BE2C (cell line): ENCODE measurements at regions not wholly inside any gene's neighbourhood (a gene's known extent, or its start where the extent isn't known, plus 50 kb on each side); places are given as distances from the start of the nearest gene placed in this dataset.
A peak's percentile ranks its signal among the peaks of the same experiment; 100 is the strongest.

Experiments
- DNase-seq: peaks from one replicate; pipeline ENCODE4 v3.0.0-alpha.2; 2020
- H3K27me3 ChIP-seq: fragments of 250-450 bp; sonication (Bioruptor Pico); 2 replicates; pipeline ENCODE4 v1.5.1; 2020; ENCODE audit warnings: mild to moderate bottlenecking
- H3K36me3 ChIP-seq: fragments of 250-450 bp; sonication (Bioruptor Pico); 2 replicates; pipeline ENCODE4 v1.5.1; 2020; ENCODE audit warnings: mild to moderate bottlenecking
- H3K4me1 ChIP-seq: fragments of 250-450 bp; sonication (Bioruptor Pico); 2 replicates; pipeline ENCODE4 v1.5.1; 2020
- H3K4me3 ChIP-seq: 2 replicates; pipeline ENCODE4 v1.5.1; 2011; ENCODE audit warnings: low read depth, low read length
- H3K9me3 ChIP-seq: fragments of 250-450 bp; sonication (Bioruptor Pico); 2 replicates; pipeline ENCODE4 v1.5.1; 2020
- CTCF ChIP-seq: IDR thresholded peaks from 2 replicates; pipeline ENCODE4 v1.5.1; 2012; ENCODE audit warnings: mild to moderate bottlenecking, low read depth, low read length

GRCh38 chr2:19774805-19775176, 127.0 kb downstream of the TTC32 start:
- Histone ChIP-seq H3K36me3 (no peaks in the 10 kb centered on the region), H3K27me3 (no peaks in the 10 kb centered on the region), H3K9me3 (no peaks in the 10 kb centered on the region), H3K4me1 (no peaks in the 10 kb centered on the region), H3K4me3 (no peak overlapping the region)
- no peak for TF ChIP-seq CTCF
- DNase-seq, result no peak

DNA sequence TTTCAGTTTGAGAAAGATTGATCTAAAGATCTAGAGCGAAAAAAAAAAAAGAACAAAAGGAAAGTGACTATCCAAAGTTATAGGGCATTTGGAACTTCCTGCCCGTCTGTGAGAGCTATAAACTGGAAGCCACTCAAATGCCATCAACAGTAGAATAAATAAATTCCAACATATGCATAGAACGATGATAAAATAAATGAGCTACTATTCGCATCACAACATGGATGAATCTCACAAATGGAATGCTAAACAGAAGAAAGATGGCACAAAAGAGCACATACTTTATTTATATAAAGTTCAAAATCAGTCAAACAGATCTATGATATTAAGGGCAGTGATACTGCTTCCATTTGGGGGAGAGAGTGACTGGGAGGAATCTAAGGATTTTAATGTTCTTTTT, 128.8 kb downstream of the TTC32 start:
- no peaks in the 10 kb centered on the region for H3K27me3 ChIP-seq
- H3K36me3 ChIP-seq, result no peaks in the 10 kb centered on the region
- H3K9me3 ChIP-seq, result no peaks in the 10 kb centered on the region
- no peak for TF ChIP-seq CTCF
- H3K4me3 ChIP-seq, result no peak overlapping the region
- no peak for DNase-seq
- no peaks in the 10 kb centered on the region for H3K4me1 ChIP-seq

- no peaks in the 10 kb centered on the region for H3K4me1 ChIP-seq
Measured at GRCh38 chr2:19769513-19769912, 132.3 kb downstream of the TTC32 start.

DNA sequence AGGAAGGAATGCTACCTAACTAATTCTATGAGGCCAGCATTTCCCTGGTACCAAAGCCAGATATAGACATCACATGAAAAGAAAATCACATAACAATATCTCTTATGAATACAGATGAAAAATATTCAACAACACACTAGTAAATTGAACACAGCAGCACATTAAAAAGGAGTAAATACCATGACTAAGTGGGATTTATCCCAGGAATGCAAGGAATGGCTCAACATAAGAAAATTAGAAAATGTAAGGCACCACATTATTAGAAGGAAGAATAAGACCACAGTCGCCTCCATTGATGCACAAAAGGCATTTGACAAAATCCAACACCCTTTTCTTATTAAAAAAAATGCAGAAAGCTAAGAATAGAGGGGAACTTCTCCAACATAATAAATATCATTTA, 133.9 kb downstream of the TTC32 start:
- Histone ChIP-seq H3K4me3 (no peak overlapping the region), H3K9me3 (no peaks in the 10 kb centered on the region), H3K4me1 (no peaks in the 10 kb centered on the region), H3K27me3 (no peaks in the 10 kb centered on the region), H3K36me3 (no peaks in the 10 kb centered on the region)
- TF ChIP-seq CTCF, result no peak
- no peak for DNase-seq

More at GRCh38 chr2:19769513-19769912, 132.3 kb downstream of the TTC32 start:
- H3K4me3 ChIP-seq, result no peak overlapping the region
- no peak for DNase-seq
- no peaks in the 10 kb centered on the region for H3K9me3 ChIP-seq
- H3K27me3 ChIP-seq, result no peaks in the 10 kb centered on the region
- peak; percentile 22; the same call in 1 of the 2 replicates for TF ChIP-seq CTCF
- no peaks in the 10 kb centered on the region for H3K36me3 ChIP-seq

- no peak for TF ChIP-seq CTCF
Measured at GRCh38 chr2:19764998-19765397, 136.8 kb downstream of the TTC32 start.

GRCh38 chr2:19763731-19764130, 138.1 kb downstream of the TTC32 start:
- TF ChIP-seq CTCF, result no peak
- no peak overlapping the region for H3K4me3 ChIP-seq
- no peak for DNase-seq
- H3K36me3 ChIP-seq, result no peaks in the 10 kb centered on the region
- H3K4me1 ChIP-seq, result no peaks in the 10 kb centered on the region
- H3K9me3 ChIP-seq, result no peaks in the 10 kb centered on the region
- no peaks in the 10 kb centered on the region for H3K27me3 ChIP-seq

More at GRCh38 chr2:19764998-19765397, 136.8 kb downstream of the TTC32 start:
- no peaks in the 10 kb centered on the region for H3K36me3 ChIP-seq
- no peaks in the 10 kb centered on the region for H3K4me1 ChIP-seq
- no peaks in the 10 kb centered on the region for H3K9me3 ChIP-seq
- H3K4me3 ChIP-seq, result no peak overlapping the region
- DNase-seq, result no peak
- no peaks in the 10 kb centered on the region for H3K27me3 ChIP-seq
